Aorta (tissue), 5 donors: ENCODE measurements at regions not wholly inside any gene's neighbourhood (a gene's known extent, or its start where the extent isn't known, plus 50 kb on each side); places are given as distances from the start of the nearest gene placed in this dataset.

ENCODE experiments used
- ATAC-seq: fragments of 200-7000 bp; cut with Tn5 transposase; one replicate; pipeline ENCODE4 v1.9.1; 2022; ENCODE audit warnings: moderate library complexity; ENCODE audit not compliant: low FRiP score
- DNase-seq, 2 donors: peaks; one replicate each; pipeline ENCODE4 v3.0.0-alpha.2; 2020
- H3K27ac ChIP-seq, 2 donors: one replicate each; pipeline ENCODE4 v1.5.1; 2013; ENCODE audit warnings: low read length in 2 of 2, mild to moderate bottlenecking in 2 of 2, moderate library complexity in 2 of 2, control low read depth in 1 of 2, inconsistent platforms in 1 of 2, low read depth in 1 of 2
- H3K27me3 ChIP-seq, 2 donors: one replicate each; pipeline ENCODE4 v1.6.1; 2013; ENCODE audit warnings: control low read depth in 1 of 2, low read length in 1 of 2, mild to moderate bottlenecking in 1 of 2, moderate library complexity in 1 of 2; ENCODE audit not compliant: insufficient read depth in 2 of 2, control insufficient read depth in 1 of 2
- H3K36me3 ChIP-seq, 2 donors: one replicate each; pipeline ENCODE4 v1.6.1; 2013; ENCODE audit warnings: control low read depth in 1 of 2, low read length in 1 of 2, mild to moderate bottlenecking in 1 of 2; ENCODE audit not compliant: insufficient read depth in 2 of 2, control insufficient read depth in 1 of 2
- H3K4me1 ChIP-seq, 2 donors: one replicate each; pipeline ENCODE4 v1.6.1; 2013; ENCODE audit warnings: low read length in 2 of 2, control low read depth in 1 of 2, mild to moderate bottlenecking in 1 of 2, moderate library complexity in 1 of 2; ENCODE audit not compliant: insufficient read depth in 2 of 2, control insufficient read depth in 1 of 2
- H3K4me3 ChIP-seq, 2 donors: one replicate each; pipeline ENCODE4 v1.5.1; 2013; ENCODE audit warnings: low read length in 2 of 2, control low read depth in 1 of 2, mild to moderate bottlenecking in 1 of 2
- H3K9me3 ChIP-seq: one replicate; pipeline ENCODE4 v1.6.1; 2013; ENCODE audit warnings: mild to moderate bottlenecking, low read length; ENCODE audit not compliant: control insufficient read depth
- WGBS, 2 donors: extraction: QIAGEN DNeasy Blood & Tissue Kit; methylation state at CpG; one replicate each; pipeline ENCODE4 v1.1.7; 2013; 5-methylcytosine and 5-hydroxymethylcytosine counted together
- intact Hi-C, 2 donors: fragments of 100-400 bp; cut with DNase I; formaldehyde crosslinking; loops; one replicate each; pipeline versions ENCODE4 v1.14.2 to v1.15.0; 2022
- donor health status: healthy with polysubstance abuse.
- donor health status: Bipolar disorder and iron deficiency.
- donor health status: DM: no; HTN: no; CAD: no.
- donor health status: DM: no; HTN: no; CAD: no.
- donor health status: DM: yes; HTN: yes; CAD: no.

DNA sequence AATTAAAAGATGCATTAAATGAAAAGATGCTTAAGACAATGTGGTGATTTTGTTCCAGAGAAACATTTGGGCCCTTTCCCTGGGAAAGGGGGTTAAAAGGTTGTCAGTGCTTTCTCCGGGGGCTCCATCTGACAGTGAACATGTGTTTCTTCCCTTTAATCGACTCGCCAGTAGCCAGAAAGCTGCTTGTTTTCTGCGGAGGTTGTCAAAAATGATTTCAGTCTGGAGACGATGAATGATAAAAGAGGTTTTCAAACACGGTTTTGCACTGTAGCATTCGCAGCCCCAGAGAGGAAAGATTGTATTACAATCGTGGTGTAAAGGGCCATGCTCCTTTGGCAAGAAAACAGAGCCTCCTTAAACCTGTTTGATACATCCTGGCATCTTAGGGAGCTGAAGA lies 111.5 kb upstream of the MEIS1 start:
- Histone ChIP-seq H3K36me3 (no peaks in the 10 kb centered on the region), H3K27me3 (no peaks in the 10 kb centered on the region), H3K4me1 (no peaks in the 10 kb centered on the region), H3K9me3 (no peaks in the 10 kb centered on the region), H3K4me3 (no peak overlapping the region), H3K27ac (no peak overlapping the region)
- WGBS, 2 donors: 76% methylated on average over 8 of the region's 8 CpGs
- intact Hi-C loops: no loop called here
- no peak for ATAC-seq
- no peak for DNase-seq

DNA sequence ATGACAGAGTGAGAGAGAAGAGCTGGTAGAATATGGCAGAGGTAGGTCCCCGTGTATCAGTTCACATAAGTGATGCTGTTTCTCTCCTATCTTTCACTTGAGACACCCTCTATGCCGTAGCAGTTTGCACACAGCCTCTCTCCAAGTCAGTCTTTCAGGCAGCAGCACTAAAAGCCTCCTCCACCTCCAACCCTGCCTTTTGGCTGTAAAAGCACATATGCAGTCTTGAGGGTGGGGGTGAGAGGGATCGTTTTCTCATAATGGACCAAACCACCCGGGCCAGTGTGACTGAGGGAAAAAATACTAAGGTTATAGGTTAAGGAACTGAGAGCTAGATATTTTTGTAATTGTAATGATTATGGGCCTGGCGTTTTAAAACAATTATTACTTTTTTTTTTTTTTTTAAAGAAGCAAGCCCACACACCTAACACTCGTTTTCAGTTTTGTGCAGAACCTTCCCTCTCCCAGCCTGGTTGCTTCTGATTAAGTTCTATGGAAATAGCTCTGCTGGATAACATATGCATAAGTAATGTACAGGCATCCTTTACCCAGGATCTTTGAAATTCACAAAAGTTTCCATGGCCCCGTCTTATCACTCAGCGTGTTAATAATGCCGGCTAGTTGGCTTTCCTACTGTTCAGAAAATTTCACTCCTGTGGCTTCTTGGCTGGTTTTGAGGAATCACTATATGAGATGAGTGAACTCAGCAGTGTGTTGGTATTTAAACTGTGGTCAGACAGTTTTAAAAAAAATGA lies 112.2 kb upstream of the MEIS1 start:
- H3K27me3 ChIP-seq: no peaks in the 10 kb centered on the region
- DNase-seq (no peak), ATAC-seq (no peak)
- no peaks in the 10 kb centered on the region for H3K4me1 ChIP-seq
- 84 to 85% methylated on average over 9 of the region's 9 CpGs for WGBS, 2 donors
- no peaks in the 10 kb centered on the region for H3K36me3 ChIP-seq
- intact Hi-C loops: no loop called here
- H3K9me3 ChIP-seq: no peaks in the 10 kb centered on the region
- no peak overlapping the region for H3K27ac ChIP-seq
- no peak overlapping the region for H3K4me3 ChIP-seq

DNA sequence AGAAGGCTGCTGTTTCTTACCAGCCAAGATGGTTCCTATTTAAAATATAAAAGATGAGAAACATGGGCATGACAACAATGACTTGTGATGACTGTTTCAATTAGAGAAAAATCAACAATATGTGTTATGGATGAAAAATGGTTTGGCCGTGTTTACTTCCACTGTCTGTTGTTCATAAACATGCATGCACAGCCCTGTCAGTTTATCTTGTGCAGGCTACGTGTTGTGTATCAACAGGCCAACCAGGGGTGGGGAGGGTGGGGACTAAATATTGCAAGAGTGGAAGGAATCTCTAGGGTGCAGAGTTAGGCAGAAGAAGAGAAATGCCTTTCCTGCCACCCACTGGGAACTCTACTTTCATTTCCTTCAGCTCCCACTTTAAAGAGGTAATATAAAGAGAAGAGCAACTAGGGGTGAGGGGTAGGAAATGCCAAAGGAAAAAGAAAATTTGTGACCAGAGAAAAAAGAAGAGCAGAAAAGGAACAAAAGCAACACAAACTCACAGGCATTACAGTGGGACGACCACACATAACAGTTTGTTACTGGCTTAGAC lies 116.8 kb upstream of the MEIS1 start:
- Histone ChIP-seq H3K4me1 (no peaks in the 10 kb centered on the region), H3K9me3 (no peaks in the 10 kb centered on the region), H3K27ac (no peak overlapping the region), H3K4me3 (no peak overlapping the region), H3K36me3 (no peaks in the 10 kb centered on the region), H3K27me3 (no peaks in the 10 kb centered on the region)
- ATAC-seq: no peak
- no peak for DNase-seq
- 89 to 91% methylated on average over 3 of the region's 3 CpGs for WGBS, 2 donors
- intact Hi-C loops: no loop called here

DNA sequence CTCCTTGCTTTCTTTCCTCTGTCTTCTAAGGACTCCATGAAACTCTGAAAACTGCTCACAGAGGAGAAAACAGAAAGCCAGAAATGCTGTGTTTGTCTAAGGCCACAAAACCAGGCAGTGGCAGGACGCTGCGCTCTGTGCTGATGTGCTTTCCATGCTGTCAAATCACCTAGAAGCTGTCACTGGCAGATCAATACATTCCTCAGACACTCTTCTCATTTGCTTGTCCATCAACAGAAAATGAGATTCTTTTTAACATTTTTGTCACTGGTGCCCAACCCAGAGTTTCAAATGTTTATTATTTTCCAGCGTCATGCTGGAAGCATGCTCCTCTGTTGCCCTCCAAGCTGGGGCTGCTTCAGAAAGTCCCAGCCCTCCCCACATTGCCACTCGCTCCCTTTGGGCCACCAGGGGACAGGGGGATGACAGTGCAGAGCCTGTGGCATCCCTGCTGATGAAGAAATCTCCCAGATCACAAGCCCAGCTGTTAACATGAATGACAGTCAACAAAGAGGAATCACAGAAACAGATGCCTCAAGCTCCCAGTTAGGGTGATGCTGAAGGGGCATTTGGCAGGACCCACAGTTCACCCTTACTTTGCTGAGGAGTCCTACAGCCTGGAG lies 117.5 kb upstream of the MEIS1 start:
- no peak for ATAC-seq

DNA sequence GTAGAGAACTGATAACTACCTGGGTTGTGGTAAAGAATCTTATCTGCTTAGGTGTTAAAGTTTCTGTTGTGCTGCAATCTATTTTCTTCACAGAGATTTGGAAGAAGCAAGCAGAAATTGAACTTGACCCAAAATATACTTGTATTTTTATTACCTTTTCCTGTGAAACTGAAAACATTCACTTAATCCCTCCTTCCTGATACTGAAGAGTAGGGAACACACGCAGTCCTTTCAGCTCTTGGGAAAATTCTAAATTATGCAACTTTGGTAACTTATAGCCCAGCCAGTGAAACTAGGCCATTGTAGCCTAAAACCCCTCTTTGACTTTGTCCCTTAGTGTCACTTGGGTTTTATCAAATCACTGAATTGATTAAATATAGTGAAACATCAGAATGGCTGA lies 128.4 kb upstream of the MEIS1 start:
- WGBS, 2 donors: 11 to 15% methylated on average over 1 of the region's 1 CpG
- intact Hi-C loops: loop anchor here in 1 of 2 donors (10.0 kb wide), 2 partner anchors 268 to 528 kb away; no protein-coding TSS in a partner anchor
- no peak overlapping the region for H3K4me3 ChIP-seq
- H3K27ac ChIP-seq: no peak overlapping the region
- H3K4me1 ChIP-seq: peaks cover 0 to 3% of the 10 kb centered on the region in 2 donors
- H3K9me3 ChIP-seq: no peaks in the 10 kb centered on the region
- no peak for ATAC-seq
- H3K27me3 ChIP-seq: no peaks in the 10 kb centered on the region
- no peak for DNase-seq
- no peaks in the 10 kb centered on the region for H3K36me3 ChIP-seq

More for the DNA sequence above, 117.5 kb upstream of the MEIS1 start:
- peaks cover 2% of the 10 kb centered on the region for H3K9me3 ChIP-seq
- no peaks in the 10 kb centered on the region for H3K36me3 ChIP-seq
- H3K4me1 ChIP-seq: no peaks in the 10 kb centered on the region
- no peak for DNase-seq
- H3K4me3 ChIP-seq: no peak overlapping the region
- no peak overlapping the region for H3K27ac ChIP-seq
- H3K27me3 ChIP-seq: no peaks in the 10 kb centered on the region
- WGBS, 2 donors: 88 to 89% methylated on average over 4 of the region's 4 CpGs
- intact Hi-C loops: no loop called here

DNA sequence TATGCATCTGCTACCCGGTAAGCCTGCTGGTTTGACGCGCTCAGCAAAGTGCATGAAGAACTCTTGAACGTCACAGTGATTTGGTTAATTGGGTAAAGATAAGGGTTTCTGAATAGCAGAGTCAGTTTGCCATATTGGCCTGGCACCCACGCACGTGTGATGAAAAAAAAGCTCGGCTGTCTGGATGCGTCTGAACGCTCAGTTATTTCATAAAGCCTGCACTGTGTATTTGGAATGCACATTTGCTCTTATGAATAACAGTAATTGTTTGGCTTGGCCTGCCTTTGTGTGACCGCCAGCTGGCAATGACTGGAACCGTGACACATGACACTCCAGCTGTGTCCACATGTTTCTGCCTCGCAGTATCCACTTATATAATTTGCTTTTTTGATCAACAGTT lies 129.2 kb upstream of the MEIS1 start:
- H3K36me3 ChIP-seq: no peaks in the 10 kb centered on the region
- DNase-seq: peak; percentile 72 to 81

DNA sequence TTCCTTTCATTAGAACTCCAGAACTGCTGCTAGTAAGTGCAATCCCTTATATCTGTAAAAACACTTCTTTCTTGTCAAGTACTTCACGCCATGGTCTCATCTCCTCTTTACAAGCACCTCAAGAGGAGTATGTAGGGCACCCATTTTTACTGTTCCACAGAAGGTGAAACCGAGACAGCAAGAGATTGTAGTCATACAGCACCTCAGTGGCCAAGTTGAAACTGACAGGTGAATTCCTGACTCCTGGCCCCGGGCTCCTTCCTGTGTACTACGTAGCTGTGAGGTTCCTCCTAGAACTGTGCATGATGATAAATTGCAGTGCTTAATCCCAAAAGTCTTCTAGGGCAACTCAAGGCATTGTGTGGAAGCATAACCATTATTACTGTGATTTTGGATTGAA lies 131.5 kb upstream of the MEIS1 start:
- Histone ChIP-seq H3K27ac (no peak overlapping the region), H3K4me1 (peaks cover 0 to 3% of the 10 kb centered on the region in 2 donors), H3K4me3 (no peak overlapping the region), H3K9me3 (no peaks in the 10 kb centered on the region), H3K36me3 (no peaks in the 10 kb centered on the region), H3K27me3 (no peaks in the 10 kb centered on the region)
- intact Hi-C loops: loop anchor here in 1 of 2 donors (10.0 kb wide), 2 partner anchors 271 to 531 kb away; no protein-coding TSS in a partner anchor
- no peak for DNase-seq
- no peak for ATAC-seq
- WGBS, 2 donors: 96 to 98% methylated on average over 4 of the region's 4 CpGs

More for the DNA sequence above, 129.2 kb upstream of the MEIS1 start:
- H3K4me3 ChIP-seq: no peak overlapping the region
- 5 to 6% methylated on average over 12 of the region's 12 CpGs for WGBS, 2 donors
- ATAC-seq: peak; percentile 59
- H3K4me1 ChIP-seq: peaks cover 0 to 3% of the 10 kb centered on the region in 2 donors
- no peak overlapping the region for H3K27ac ChIP-seq
- intact Hi-C loops: loop anchor here in 1 of 2 donors (10.0 kb wide), 2 partner anchors 269 to 529 kb away; no protein-coding TSS in a partner anchor
- H3K9me3 ChIP-seq: no peaks in the 10 kb centered on the region
- H3K27me3 ChIP-seq: no peaks in the 10 kb centered on the region

DNA sequence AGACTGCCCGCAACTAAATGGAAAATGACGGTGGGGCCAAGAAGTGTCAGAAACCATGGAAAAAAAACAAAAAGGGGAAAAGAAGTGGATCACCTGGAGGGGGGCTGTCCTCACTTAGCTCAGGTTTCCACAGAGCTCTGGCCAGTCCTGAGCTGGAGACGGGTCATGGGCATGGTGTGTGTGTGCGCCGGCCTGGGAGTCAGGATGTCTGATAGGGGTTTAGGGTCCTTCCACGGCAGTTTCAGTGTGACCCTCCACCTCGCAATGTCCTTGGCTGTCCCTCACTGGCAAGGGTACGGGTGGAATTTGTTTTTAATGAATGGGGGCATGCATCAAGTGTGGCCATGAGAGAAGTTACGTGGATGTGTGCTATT lies 133.2 kb upstream of the MEIS1 start:
- 11 to 15% methylated on average over 9 of the region's 9 CpGs for WGBS, 2 donors
- intact Hi-C loops: loop anchor here in 1 of 2 donors (10.0 kb wide), 2 partner anchors 273 to 533 kb away; no protein-coding TSS in a partner anchor
- peak overlapping the region; percentile 7 to 93 for H3K27ac ChIP-seq

More for the DNA sequence above, 133.2 kb upstream of the MEIS1 start:
- no peak for ATAC-seq
- Histone ChIP-seq H3K27me3 (no peaks in the 10 kb centered on the region), H3K4me1 (peaks cover 0 to 3% of the 10 kb centered on the region in 2 donors), H3K4me3 (peak overlapping the region in 1 of 2 donors; percentile 40), H3K36me3 (no peaks in the 10 kb centered on the region), H3K9me3 (no peaks in the 10 kb centered on the region)
- peak in 1 of 2 donors; percentile 37 for DNase-seq
